Astrocyte of the spinal cord (primary cell): ENCODE measurements at regions not wholly inside any gene's neighbourhood (a gene's known extent, or its start where the extent isn't known, plus 50 kb on each side); places are given as distances from the start of the nearest gene placed in this dataset.

ENCODE experiments used
- DNase-seq: peaks from one replicate; pipeline ENCODE4 v3.0.0; 2011; ENCODE audit warnings: low read depth, low spot score
- H3K4me3 ChIP-seq: 2 replicates; pipeline ENCODE4 v1.5.1; 2011; ENCODE audit warnings: low read depth, mild to moderate bottlenecking, low read length, moderate library complexity
- in situ Hi-C: cut with HindIII; loops from 2 replicates; pipeline ENCODE4 v1.10.0; 2017; ENCODE audit warnings: low sequenced_read_pairs
- TF ChIP-seq, protein P1 (sequence below): IDR thresholded peaks from 2 replicates; pipeline ENCODE4 v1.5.1; 2012; ENCODE audit warnings: low read depth, mild to moderate bottlenecking, low read length, inconsistent platforms

DNA sequence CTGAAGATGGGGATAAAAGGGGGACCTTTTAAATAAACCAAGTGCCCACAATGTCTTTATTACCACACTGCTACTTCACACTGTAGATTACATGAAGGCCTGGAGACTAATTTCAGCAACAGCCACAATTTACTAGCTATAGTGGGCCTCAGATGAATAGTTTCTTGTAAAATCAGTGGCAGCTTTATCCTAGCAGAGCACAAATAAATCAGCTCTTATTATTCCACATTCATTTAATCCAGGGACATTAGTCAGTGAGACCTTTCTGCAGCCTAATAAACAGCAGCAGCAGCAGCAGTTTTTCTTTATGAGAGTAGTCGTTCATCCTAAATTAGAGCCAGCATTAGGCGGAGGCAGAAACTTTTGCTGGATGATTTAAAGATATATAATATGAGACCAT is 542.3 kb downstream of the PSAT1 start:
- DNase-seq: no peak
- TF ChIP-seq, protein P1, sequence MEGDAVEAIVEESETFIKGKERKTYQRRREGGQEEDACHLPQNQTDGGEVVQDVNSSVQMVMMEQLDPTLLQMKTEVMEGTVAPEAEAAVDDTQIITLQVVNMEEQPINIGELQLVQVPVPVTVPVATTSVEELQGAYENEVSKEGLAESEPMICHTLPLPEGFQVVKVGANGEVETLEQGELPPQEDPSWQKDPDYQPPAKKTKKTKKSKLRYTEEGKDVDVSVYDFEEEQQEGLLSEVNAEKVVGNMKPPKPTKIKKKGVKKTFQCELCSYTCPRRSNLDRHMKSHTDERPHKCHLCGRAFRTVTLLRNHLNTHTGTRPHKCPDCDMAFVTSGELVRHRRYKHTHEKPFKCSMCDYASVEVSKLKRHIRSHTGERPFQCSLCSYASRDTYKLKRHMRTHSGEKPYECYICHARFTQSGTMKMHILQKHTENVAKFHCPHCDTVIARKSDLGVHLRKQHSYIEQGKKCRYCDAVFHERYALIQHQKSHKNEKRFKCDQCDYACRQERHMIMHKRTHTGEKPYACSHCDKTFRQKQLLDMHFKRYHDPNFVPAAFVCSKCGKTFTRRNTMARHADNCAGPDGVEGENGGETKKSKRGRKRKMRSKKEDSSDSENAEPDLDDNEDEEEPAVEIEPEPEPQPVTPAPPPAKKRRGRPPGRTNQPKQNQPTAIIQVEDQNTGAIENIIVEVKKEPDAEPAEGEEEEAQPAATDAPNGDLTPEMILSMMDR: no peak
- in situ Hi-C loops: no loop called here
- no peak overlapping the region for H3K4me3 ChIP-seq

DNA sequence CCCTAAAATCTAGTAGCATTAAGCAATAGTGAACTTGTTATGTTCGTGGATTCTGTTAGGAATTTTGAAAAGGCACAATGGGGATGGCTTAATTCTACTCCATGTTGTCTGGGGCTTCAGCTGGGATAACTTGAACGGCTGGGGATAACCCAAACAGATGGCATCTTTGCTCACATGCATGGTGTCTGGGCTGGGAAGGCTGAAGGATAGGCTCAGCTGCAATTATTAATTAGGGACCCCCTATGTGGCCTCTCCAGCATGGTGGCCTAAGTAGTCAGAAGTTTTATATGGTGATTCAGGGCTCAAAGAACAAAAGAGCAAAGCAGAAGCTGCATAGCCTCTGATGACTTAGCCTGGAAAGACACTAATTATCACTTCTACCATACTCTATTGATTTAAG is 551.1 kb downstream of the PSAT1 start:
- no peak overlapping the region for H3K4me3 ChIP-seq
- in situ Hi-C loops: no loop called here
- no peak for DNase-seq
- TF ChIP-seq, protein P1: no peak

DNA sequence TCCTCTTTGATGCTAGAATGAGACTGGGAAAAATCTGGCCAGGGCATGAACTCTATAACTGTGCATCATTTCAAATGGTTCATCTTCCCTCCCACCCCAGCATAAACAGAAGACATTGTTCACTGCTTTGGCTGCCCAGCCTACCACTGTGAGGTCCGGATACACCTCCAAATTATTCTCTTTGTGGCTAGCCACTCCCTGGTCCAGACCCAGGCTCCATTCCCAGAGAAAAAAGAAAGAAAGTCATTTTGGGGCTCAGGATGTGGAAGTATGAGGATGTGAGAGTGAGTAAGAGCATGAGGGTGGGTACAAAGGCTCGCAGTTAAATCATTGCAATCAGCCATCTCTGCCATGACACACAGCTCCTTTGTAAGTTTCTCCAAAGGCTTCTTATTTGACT is 559.2 kb downstream of the PSAT1 start:
- no peak overlapping the region for H3K4me3 ChIP-seq
- in situ Hi-C loops: no loop called here
- TF ChIP-seq, protein P1: no peak
- peak; percentile 62 for DNase-seq

DNA sequence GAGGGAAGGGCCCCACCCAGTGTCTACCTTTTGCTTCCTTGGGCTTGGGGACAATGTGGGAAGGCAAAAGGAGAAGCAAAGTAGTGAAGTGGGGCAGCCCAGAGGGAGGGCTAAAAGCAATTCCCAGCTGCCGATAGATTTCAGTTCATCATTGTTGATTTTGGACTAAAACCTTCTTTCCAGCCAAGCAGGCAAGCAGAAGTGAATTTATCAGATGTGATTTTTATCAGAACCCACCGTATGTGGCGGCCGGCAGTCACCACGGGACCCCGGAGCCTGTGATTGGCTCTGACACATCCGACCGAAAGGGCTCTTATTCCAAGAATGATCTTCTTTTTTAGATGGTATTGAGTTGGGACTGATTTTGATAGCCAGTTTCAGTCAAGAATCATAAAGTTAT is 559.9 kb downstream of the PSAT1 start:
- DNase-seq: no peak
- H3K4me3 ChIP-seq: no peak overlapping the region
- TF ChIP-seq, protein P1: no peak
- in situ Hi-C loops: no loop called here

DNA sequence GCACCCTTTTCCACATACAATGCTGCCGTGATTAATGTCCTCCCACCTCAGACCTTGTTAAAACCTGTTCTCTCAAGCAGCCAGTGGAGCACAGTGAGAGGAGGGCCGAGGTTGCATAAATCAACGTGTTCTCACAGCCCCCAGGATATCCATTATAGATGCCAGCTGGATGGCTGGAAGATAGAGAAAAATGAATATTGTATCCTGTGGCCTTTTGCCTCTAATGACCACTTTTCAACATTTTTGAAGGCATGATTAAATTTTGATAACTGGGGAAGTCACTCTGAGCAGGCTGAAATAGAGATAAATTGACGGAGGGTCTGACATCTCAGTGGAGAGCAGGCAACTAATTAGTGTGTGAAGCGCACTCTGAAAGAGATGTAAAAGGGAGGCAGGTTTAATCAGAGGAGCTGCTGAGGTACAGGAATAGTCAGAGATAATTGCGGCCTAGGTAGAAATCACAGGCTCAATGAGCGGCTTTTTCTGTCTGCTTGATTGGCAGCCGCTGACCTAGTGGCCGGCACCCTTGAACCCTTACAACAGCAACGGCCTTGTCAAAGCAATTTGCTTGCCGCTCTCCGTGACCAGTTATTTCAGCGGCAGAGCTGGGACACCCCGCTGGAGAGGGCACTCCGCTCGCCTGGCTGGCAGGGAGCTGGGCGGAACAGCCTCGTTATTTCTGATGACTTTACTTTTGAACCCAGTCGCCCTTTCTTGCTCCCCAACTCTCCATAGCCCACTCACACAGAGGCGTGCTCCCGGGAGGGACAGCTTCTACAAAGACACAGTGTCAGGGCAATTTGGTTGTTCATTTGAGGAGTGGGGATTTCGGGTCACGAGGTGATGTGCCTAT is 560.7 kb downstream of the PSAT1 start:
- no peak overlapping the region for H3K4me3 ChIP-seq
- TF ChIP-seq, protein P1: no peak
- no peak for DNase-seq
- in situ Hi-C loops: no loop called here

DNA sequence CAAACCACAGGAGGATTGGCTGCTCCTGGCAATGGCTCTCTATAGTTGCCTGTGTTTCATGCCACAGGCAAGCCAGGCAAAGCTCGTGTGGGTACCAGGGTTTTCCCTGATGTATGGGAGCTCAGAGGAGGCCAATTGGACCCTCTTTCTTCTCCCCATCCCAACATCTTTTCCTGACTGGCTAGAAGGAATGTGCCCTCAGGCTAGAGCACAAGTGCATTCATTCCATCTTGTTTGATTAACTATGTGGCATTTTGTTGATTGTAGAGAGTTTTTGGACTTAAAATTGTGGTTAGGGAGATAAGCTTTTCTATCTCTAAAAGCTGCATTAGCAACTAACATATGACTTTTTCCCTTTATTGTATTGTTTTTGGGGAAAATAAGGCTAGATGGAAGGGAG is 561.3 kb downstream of the PSAT1 start:
- TF ChIP-seq, protein P1: no peak
- no peak overlapping the region for H3K4me3 ChIP-seq
- no peak for DNase-seq
- in situ Hi-C loops: no loop called here
